NCI-H774 (cell line): ENCODE measurements at regions not wholly inside any gene's neighbourhood (a gene's known extent, or its start where the extent isn't known, plus 50 kb on each side); places are given as distances from the start of the nearest gene placed in this dataset.

Experiments
- DNase-seq: peaks from one replicate; lab custom pipeline; 2025; lab: John Stamatoyannopoulos, UW

DNA sequence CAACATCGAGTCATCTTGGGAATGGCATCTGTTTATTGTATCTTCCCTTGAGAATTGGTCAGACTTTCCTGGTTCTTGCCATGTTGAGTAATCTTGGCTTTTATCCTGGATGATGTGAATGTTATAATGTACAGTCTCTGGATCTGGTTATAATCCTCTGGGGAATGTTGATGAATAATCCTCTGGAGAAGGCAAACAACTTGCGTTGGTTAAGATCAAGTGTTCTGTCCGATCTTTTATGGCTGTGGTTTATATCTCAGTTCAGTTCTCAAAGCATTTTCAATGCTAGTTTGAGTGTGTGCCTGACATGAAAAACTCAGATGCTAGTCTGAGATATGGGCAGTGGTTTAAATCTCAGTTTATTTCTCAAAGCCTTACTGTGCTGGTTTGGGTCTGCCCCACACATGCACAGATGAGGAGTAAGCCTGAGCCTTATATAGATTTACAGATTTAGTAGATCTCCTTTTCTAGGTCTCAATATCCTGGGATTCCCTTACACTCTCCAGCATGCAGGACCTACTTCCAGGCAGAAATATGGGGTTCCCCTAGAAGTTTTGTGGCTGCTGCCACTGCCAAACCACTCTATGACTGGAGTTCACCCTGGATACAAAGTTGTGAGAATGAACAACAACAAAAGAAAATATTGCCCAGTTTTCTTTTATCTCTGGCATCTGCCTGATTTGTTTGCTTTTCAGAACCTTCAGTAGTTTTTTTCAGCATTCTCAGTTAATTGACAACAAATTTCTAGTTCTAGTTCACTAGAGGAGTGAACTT lies 191.8 kb upstream of the MAN1A1 start:
- DNase-seq = no peak

DNA sequence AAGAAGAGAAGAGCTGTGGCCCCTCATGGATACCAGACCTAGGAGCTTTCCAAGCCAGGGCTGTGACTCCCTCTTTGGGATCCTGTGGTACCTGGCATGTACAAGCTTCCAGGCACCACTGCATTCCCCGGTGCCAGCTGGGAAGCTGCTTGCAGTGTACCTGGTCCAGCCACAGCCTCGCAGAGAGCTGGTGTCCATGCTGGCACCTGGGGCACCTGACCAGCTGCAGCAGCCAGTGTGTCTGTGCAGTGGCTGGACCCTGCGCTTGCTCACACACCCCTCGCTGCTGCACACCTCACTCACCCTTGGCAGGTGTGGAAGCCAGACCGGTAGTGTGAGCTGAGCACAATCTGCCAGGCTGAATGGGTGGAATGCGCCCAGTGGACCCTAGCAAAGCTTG lies 190.9 kb upstream of the MAN1A1 start:
- DNase-seq = no peak

DNA sequence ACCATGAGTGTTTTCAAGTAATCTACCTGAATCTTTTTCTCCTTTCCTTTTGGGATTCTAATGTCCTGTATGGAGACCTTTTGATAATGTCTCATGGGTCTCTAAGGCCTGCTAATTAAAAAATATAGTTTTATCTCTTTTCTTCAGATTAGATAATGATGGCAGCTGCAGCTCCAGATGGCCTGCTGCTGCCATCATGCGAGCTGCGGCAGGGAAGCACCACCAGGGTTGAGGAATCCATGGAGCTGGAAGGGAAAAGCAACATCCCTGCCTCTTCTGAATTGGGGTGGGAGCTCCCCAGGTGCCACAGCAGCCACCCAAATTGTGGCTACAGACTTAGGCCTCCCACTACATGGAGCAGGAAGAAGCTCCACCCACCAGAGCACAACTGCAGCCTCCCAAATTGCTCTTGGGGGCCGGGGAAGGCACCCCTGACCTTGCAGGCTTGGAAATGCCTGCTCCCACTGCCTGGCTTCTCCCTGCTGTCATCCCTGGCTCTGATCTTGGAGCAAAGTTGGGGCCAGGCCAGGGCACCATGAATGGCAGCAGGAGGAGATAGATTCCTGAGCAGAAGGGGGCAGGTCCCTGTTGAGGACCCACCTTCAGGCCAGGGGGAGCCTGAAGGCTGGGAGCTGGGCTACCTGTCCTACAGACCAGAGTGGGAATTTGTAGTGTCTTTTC lies 189.6 kb upstream of the MAN1A1 start:
- DNase-seq = no peak

DNA sequence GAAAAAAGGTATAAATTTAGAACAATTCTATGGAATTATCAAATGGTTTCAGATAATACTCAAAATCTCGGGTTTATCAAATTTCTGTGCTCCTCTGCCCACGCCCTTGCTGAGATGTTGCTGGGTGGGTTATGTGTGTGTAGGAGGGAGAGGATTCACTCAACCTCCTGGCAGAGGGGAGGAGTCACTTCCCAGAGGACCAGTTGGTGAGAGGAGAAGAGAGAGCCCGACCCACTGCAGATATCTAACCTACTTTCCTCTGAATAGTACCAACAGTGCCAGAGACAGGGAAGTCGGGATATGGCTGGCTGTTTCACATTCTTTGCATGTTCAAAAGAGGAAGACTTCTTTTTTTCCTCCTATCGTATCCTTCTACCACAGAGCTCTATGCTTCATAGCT lies 187.1 kb upstream of the MAN1A1 start:
- DNase-seq = no peak

GRCh38 chr6:119535332-119535731 lies 185.8 kb upstream of the MAN1A1 start:
- no peak for DNase-seq

- peak; percentile 60 for DNase-seq
These were observed 184.2 kb upstream of the MAN1A1 start for GRCh38 chr6:119533603-119534279.

GRCh38 chr6:119527231-119527578 lies 177.6 kb upstream of the MAN1A1 start:
- DNase-seq = no peak

- no peak for DNase-seq
These were observed 177.1 kb upstream of the MAN1A1 start for GRCh38 chr6:119526561-119527230.

DNA sequence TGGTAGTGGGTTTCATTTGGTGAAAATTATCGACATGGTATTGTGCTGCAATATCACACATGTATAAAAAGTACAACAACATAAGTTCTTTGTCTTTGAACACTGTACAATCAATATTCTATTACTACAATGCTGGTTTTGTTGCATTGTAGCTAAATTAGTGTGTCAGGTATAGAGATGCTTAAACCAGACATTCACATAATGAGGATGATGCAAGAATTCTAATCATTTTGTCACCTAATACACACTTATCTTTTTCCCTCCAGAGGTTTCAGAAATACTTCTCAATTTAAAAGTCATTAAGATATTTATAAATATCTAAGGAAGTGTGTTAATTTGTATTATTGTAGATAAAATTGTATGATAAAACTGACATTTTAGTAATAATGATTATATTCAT lies 174.8 kb upstream of the MAN1A1 start:
- DNase-seq = no peak

- no peak for DNase-seq
These were observed 174.0 kb upstream of the MAN1A1 start for GRCh38 chr6:119523556-119523955.

GRCh38 chr6:119521251-119521650 lies 171.7 kb upstream of the MAN1A1 start:
- DNase-seq = no peak

GRCh38 chr6:119517428-119517827 lies 167.9 kb upstream of the MAN1A1 start:
- DNase-seq = no peak

- DNase-seq = no peak
These were observed 164.8 kb upstream of the MAN1A1 start for GRCh38 chr6:119514345-119514744.

DNA sequence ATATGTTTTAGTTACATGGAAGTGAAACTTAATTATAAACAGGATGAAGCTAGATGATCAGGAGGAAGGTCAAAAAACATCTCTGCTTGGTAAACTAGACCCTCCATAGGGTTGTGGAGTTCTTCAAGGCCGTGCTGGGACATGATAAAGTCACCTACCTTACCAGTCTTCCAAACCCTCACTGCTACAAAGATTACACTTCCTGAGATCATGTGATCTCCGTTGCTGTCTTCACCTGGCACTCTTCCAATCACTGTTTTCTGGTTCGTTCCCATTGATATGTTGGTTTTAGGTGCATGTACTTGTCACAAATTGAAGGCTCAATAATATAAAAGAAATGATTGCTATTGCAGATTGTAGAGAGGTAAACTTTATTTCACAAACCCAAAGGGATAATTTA lies 161.5 kb upstream of the MAN1A1 start:
- no peak for DNase-seq

- no peak for DNase-seq
These were observed 160.7 kb upstream of the MAN1A1 start for GRCh38 chr6:119510246-119510645.

GRCh38 chr6:119506631-119507174 lies 157.1 kb upstream of the MAN1A1 start:
- no peak for DNase-seq

DNA sequence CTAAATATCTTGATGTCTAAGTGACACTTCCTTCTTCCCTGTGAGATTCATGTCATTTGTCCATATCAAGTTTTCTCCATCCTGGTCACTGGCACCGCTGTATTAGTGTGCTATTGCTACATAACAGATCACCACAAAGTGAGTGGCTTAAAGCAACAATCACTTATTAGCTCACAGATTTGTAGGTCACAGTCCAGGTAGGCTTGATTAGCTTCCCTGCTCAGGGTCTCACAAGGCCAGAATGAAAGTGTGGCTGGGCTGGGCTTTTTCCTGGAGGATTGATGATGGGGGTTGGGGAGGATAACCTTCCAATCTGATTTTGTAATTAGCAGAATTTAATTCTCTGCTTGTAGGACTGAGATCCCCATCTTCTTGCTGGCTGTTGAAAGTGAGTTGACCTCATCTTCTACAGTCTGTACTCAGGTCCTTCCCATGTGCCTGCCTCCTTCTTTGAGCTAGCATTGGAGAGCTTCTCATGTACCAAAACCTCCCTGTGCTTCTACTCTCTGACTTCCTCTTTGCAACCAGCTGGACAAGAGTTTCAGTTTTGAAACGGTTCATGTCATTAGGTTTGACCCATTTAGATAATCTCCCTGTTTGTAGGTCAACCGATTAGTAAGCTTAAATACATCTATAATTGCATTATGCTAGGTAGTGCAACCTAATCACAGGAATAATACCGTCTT lies 152.4 kb upstream of the MAN1A1 start:
- DNase-seq = no peak

- DNase-seq = no peak
These were observed 150.2 kb upstream of the MAN1A1 start for GRCh38 chr6:119499797-119500196.

GRCh38 chr6:119497988-119498727 lies 148.6 kb upstream of the MAN1A1 start:
- no peak for DNase-seq

DNA sequence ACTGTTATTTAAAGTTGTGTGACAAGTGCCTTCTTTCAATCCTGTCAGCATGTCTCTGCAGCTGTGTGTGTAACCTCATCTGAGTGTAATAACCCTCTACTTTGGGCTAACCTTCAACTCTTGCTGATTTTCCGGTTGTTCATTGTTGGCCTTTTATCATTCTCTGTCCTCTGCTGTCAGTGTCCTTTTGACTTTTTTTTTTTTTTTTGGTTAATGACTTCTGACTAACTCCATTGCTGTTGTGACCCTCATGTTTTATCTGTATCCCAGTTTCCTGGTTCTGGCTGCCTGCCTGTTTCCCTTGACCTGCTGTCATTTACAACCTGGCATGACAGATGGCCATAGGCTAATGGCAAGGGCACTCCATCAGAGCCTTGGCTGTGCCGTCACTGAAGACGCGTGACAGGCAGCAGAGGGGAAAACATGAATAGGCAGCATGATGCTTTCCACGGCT lies 145.7 kb upstream of the MAN1A1 start:
- peak; percentile 88 for DNase-seq

DNA sequence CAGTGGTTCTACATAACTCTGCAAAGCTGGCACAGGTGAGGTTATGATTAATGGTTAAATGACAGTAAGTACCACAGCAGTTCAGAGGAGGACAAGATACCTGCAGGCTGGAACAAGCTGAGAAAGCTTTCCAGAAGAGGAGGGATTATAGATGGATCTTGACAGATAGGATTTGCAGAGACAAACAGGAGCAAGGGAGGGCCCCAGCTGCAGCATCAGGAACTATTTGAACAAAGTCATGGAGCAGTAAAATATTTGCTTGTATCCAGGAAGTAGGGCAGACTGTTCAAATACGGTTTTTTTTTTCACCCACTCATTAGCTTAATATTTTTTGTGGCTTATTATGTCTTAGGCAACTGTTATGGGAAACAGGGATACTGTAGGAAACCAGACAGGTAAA lies 144.4 kb upstream of the MAN1A1 start:
- peak; percentile 83 for DNase-seq
